22Rv1 (cell line): ENCODE measurements at regions not wholly inside any gene's neighbourhood (a gene's known extent, or its start where the extent isn't known, plus 50 kb on each side); places are given as distances from the start of the nearest gene placed in this dataset.

ENCODE experiments used
- CTCF ChIP-seq: fragments of 450-650 bp; IDR thresholded peaks from 2 replicates; pipeline ENCODE4 v1.5.1; 2017; ENCODE audit warnings: mild to moderate bottlenecking
- ZFX ChIP-seq: fragments of 450-650 bp; IDR thresholded peaks from 2 replicates; pipeline ENCODE4 v1.6.1; 2017; ENCODE audit warnings: antibody characterized with exemption, borderline replicate concordance

- TF ChIP-seq CTCF (no peak), ZFX (no peak)
Observed at GRCh38 chr6:93919365-93919764, 500.0 kb upstream of the EPHA7 start.
